Glomerular visceral epithelial cell (primary cell): ENCODE measurements at regions not wholly inside any gene's neighbourhood (a gene's known extent, or its start where the extent isn't known, plus 50 kb on each side); places are given as distances from the start of the nearest gene placed in this dataset.
"Not testable (repeated sequence)": the region's sequence is repeated elsewhere in the genome, so short reads cannot be mapped to it uniquely, and the experiment has no call there.

Source experiments
- DNase-seq: peaks from one replicate; pipeline ENCODE4 v3.0.0-alpha.2; 2016; ENCODE audit errors: extremely low spot score

- no peak for DNase-seq
Measured at GRCh38 chr3:63719796-63720445, 67.4 kb downstream of the SNTN start.

- DNase-seq = not testable (repeated sequence)
Measured at GRCh38 chr3:63720951-63721350, 68.5 kb downstream of the SNTN start.

- peak; percentile 89 for DNase-seq
Measured at GRCh38 chr3:63724987-63725386, 72.5 kb downstream of the SNTN start.

- DNase-seq = no peak
Measured at GRCh38 chr3:63726656-63727055, 74.2 kb downstream of the SNTN start.

- no peak for DNase-seq
Measured at GRCh38 chr3:63727233-63727632, 74.8 kb downstream of the SNTN start.

- no peak for DNase-seq
Measured at GRCh38 chr3:63731866-63732265, 79.4 kb downstream of the SNTN start.

GRCh38 chr3:63733278-63733677, 80.8 kb downstream of the SNTN start:
- not testable (repeated sequence) for DNase-seq

GRCh38 chr3:63734632-63735031, 82.2 kb downstream of the SNTN start:
- DNase-seq = not testable (repeated sequence)

GRCh38 chr3:63736757-63737156, 82.3 kb upstream of the C3orf49 start:
- DNase-seq = not testable (repeated sequence)

GRCh38 chr3:63738577-63738976, 80.5 kb upstream of the C3orf49 start:
- DNase-seq = not testable (repeated sequence)

- no peak for DNase-seq
Measured at GRCh38 chr3:63739474-63739873, 79.6 kb upstream of the C3orf49 start.

GRCh38 chr3:63740116-63740515, 79.0 kb upstream of the C3orf49 start:
- no peak for DNase-seq

GRCh38 chr3:63744693-63745092, 74.4 kb upstream of the C3orf49 start:
- DNase-seq = not testable (repeated sequence)

GRCh38 chr3:63745757-63746156, 73.3 kb upstream of the C3orf49 start:
- no peak for DNase-seq

- no peak for DNase-seq
Measured at GRCh38 chr3:63746211-63746610, 72.9 kb upstream of the C3orf49 start.

GRCh38 chr3:63751459-63751858, 67.6 kb upstream of the C3orf49 start:
- no peak for DNase-seq

GRCh38 chr3:63753567-63753966, 65.5 kb upstream of the C3orf49 start:
- peak; percentile 17 for DNase-seq

GRCh38 chr3:63753995-63754394, 65.1 kb upstream of the C3orf49 start:
- DNase-seq = no peak

- no peak for DNase-seq
Measured at GRCh38 chr3:63762180-63762579, 56.9 kb upstream of the C3orf49 start.

GRCh38 chr3:63762934-63763550, 56.1 kb upstream of the C3orf49 start:
- DNase-seq = no peak

GRCh38 chr3:63764511-63764910, 54.6 kb upstream of the C3orf49 start:
- DNase-seq = no peak

- no peak for DNase-seq
Measured at GRCh38 chr3:63766261-63766660, 52.8 kb upstream of the C3orf49 start.

- DNase-seq = no peak
Measured at GRCh38 chr3:63768386-63768785, 50.7 kb upstream of the C3orf49 start.

GRCh38 chr3:63768888-63769287, 50.2 kb upstream of the C3orf49 start:
- no peak for DNase-seq
